Effector memory CD8-positive, alpha-beta T cell (primary cell): ENCODE measurements at regions not wholly inside any gene's neighbourhood (a gene's known extent, or its start where the extent isn't known, plus 50 kb on each side); places are given as distances from the start of the nearest gene placed in this dataset.
"Not testable (repeated sequence)": the region's sequence is repeated elsewhere in the genome, so short reads cannot be mapped to it uniquely, and the experiment has no call there.

Experiments
- ATAC-seq: fragments of 150-1000 bp; cut with Tn5 transposase; replicated peaks from 2 replicates; pipeline ENCODE4 v1.10.0; 2021; ENCODE audit warnings: mild to moderate bottlenecking, moderate library complexity
- DNase-seq, 3 experiments: peaks; one replicate each; pipeline ENCODE4 v3.0.0; 2021
- H3K27ac Mint-ChIP-seq, 2 donors: one replicate each; pipeline ENCODE4 v1.8.0; 2022; ENCODE audit warnings: mild to moderate bottlenecking in 2 of 2, mixed read lengths in 2 of 2, moderate library complexity in 2 of 2
- H3K27me3 Mint-ChIP-seq, 2 donors: one replicate each; pipeline ENCODE4 v1.8.0; 2022; ENCODE audit warnings: mixed read lengths in 2 of 2
- H3K36me3 Mint-ChIP-seq: one replicate; pipeline ENCODE4 v1.8.0; 2022; ENCODE audit warnings: mild to moderate bottlenecking, moderate library complexity, mixed read lengths; ENCODE audit not compliant: insufficient read depth
- H3K4me1 Mint-ChIP-seq, 2 donors: one replicate each; pipeline ENCODE4 v1.8.0; 2022; ENCODE audit warnings: low read depth in 2 of 2, mixed read lengths in 2 of 2
- H3K4me3 Mint-ChIP-seq, 2 donors: one replicate each; pipeline ENCODE4 v1.8.0; 2022; ENCODE audit warnings: mild to moderate bottlenecking in 2 of 2, mixed read lengths in 2 of 2, moderate library complexity in 2 of 2
- H3K9me3 Mint-ChIP-seq, 2 donors: one replicate each; pipeline ENCODE4 v1.8.0; 2022; ENCODE audit warnings: mixed read lengths in 2 of 2

DNA sequence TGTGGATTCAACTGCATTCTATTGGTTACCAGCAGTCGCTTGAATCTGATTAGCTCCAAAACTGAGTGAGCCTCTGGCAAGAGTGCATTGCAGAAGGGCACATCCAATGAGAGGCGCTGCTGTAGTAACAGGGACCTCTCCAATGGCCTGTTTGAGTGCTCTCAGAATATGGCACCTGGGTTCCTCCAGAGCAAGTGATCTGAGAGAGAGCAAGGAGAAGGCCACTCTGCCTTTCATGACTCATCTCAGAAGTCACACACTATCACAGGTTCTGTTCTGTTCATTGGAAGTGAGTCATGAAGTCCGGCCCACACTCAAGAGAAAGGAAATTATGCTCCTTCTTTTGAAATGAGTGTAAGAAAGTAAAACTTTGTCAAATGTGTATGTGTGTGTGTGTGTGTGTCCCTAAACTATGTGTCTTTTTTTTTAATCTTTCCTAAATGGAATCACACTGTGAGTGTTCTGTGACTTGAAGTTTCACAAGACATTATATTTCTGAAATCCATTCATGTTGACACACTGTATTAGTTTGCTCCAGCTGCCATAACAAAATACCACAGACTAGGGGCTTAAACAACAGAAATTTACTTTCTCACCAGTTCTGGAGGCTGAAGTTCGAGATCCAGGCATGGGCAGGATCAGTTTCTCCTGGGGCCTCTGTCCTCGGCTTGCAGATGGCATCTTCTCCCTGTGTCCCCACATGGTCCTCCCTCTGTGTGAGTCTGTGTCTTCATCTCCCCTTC, 138.3 kb upstream of the CDYL start:
- Mint-ChIP-seq H3K4me3 (no peak overlapping the region), H3K4me1 (no peaks in the 10 kb centered on the region), H3K36me3 (no peaks in the 10 kb centered on the region), H3K27me3 (peaks cover 20 to 26% of the 10 kb centered on the region in 2 donors), H3K27ac (peak overlapping the region in 1 of 2 donors; percentile 23), H3K9me3 (no peaks in the 10 kb centered on the region)
- no peak for ATAC-seq
- no peak for DNase-seq

DNA sequence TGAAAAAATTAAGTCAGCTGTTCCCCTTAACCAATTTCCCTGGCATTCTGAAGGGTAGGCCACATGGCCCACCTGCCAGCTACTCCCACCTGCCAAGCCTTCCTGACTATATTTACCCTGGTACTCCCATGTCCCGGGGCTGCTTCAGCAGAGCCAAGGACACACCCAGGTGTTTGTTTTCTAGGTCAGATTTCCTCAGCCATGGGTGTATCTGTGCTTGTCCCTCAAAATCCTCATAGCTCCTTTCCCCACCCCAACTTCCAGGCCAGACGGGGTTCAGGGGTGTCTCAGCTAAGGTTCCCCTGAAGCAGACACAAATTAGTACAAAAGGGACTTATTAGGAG, 139.4 kb upstream of the CDYL start:
- DNase-seq (no peak), ATAC-seq (no peak)
- H3K4me1 Mint-ChIP-seq, result no peaks in the 10 kb centered on the region
- H3K27me3 Mint-ChIP-seq, result peaks cover 16 to 23% of the 10 kb centered on the region in 2 donors
- no peak overlapping the region for H3K4me3 Mint-ChIP-seq
- H3K27ac Mint-ChIP-seq, result no peak overlapping the region
- H3K9me3 Mint-ChIP-seq, result no peaks in the 10 kb centered on the region
- no peaks in the 10 kb centered on the region for H3K36me3 Mint-ChIP-seq

DNA sequence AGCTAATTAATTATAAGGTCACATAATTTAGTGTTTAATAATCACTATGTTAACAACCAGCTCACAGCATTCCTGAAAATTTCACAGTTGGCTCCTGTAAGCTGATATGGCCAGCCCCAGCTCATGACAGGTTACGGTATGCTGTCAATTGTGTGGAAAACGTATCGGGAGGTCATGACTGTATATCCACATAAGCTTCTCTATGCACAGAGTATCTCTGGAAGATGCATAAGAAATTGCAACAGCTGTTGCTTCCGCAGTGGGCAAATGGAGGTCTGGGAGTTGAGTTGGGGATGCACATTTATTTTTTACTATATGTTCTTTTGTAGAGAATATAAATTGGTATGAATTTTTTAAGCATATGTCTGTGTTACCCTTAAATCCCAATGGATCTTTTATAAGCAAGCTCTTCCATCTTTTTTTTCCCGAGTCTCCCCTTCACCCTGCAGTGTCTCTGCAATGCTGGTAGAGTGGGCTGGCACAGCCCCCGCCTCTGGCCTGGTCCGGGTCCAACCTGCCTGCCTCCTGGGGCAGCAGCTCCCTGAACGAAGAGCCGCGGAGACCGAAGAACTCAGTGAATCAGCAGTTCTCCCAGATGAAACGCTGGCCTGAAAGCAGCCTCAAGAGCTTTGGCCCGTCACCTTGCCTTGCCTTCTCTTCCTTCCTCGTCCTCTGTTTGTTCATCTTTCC, 139.9 kb upstream of the CDYL start:
- no peak for DNase-seq
- no peak overlapping the region for H3K4me3 Mint-ChIP-seq
- H3K36me3 Mint-ChIP-seq, result no peaks in the 10 kb centered on the region
- peaks cover 14 to 23% of the 10 kb centered on the region in 2 donors for H3K27me3 Mint-ChIP-seq
- no peak overlapping the region for H3K27ac Mint-ChIP-seq
- no peak for ATAC-seq
- H3K4me1 Mint-ChIP-seq, result no peaks in the 10 kb centered on the region
- H3K9me3 Mint-ChIP-seq, result no peaks in the 10 kb centered on the region

DNA sequence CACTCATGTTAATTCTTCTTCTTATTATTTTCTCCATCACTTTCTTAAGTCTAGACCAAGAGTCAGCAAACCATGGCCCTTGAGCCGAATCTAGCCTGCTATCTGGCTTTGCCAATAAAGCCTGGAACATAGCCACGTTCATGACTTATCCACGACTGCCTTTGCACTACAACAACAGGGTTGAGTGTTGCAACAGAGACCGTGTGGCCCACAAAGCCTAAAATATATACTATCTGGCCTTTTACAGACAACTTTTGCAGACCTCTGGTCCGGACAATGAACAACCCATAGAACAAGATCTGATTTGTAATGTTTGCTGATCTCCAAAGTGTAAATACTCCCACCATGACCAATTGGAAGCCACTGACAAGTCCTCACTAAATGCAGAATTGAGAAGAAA, 140.5 kb upstream of the CDYL start:
- Mint-ChIP-seq H3K9me3 (no peaks in the 10 kb centered on the region), H3K4me1 (no peaks in the 10 kb centered on the region), H3K4me3 (no peak overlapping the region), H3K36me3 (no peaks in the 10 kb centered on the region), H3K27me3 (peaks cover 14 to 22% of the 10 kb centered on the region in 2 donors), H3K27ac (no peak overlapping the region)
- no peak for DNase-seq
- no peak for ATAC-seq

DNA sequence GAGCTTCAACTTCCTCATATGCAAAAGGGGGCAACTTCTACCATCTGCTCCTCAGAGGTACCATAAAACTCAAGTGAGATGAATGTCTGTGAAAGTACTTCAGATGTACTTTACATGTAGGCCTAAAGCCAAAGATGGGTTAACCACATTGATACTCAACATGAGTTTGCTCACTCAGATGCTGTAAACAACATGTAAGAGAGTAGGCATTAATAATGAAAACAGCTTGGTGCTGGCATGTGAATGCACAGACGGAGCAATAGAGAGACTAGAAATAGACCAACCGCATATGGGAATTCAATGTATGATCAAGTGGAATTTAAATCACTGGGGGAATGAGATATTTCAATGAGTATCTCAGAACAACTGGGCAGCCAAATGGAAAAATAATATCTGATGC, 143.8 kb upstream of the CDYL start:
- H3K27ac Mint-ChIP-seq, result no peak overlapping the region
- no peak overlapping the region for H3K4me3 Mint-ChIP-seq
- DNase-seq (no peak), ATAC-seq (no peak)
- no peaks in the 10 kb centered on the region for H3K36me3 Mint-ChIP-seq
- no peaks in the 10 kb centered on the region for H3K27me3 Mint-ChIP-seq
- H3K9me3 Mint-ChIP-seq, result peaks cover 0 to 2% of the 10 kb centered on the region in 2 donors
- H3K4me1 Mint-ChIP-seq, result no peaks in the 10 kb centered on the region

DNA sequence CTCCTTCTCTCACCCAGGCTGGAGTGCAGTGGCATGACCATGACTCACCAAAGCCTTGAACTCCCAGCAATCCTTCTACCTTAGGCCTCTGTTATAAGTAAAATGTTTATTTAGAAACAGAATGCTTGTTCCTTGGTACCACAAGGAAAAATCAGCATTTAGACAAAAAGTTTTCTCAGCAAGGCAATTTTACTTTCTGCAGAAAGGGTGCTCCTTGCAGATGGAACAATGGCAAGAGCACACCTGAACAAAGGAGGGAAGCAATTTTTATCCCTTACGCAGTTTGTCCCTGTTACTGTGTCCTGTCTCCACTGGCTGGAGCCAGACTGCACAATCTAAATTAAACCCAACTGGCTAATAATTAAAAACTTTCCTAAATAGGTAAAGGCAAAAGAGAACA, 146.4 kb upstream of the CDYL start:
- H3K9me3 Mint-ChIP-seq, DNase-seq, H3K27ac Mint-ChIP-seq, H3K36me3 Mint-ChIP-seq, H3K27me3 Mint-ChIP-seq, H3K4me3 Mint-ChIP-seq, ATAC-seq, H3K4me1 Mint-ChIP-seq: not testable (repeated sequence)

DNA sequence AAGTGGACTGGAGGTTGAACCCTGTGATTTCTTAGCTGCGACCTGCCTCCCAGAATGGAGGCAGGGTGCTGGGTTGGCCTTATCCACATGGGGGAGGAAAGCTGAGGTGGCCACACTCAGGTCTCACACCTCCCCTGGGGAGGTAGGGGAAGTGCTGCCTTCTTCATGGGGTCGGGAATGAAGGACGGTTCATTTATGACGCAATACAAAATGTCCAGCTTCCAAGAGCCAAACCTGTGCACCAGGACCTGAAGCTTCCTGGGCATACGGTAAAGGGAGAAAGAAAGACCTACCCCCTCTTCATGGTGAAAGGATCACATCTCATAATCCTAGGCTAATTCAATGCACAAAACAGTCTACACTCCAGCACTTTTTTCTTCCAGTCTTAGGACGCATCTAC, 150.6 kb upstream of the CDYL start:
- DNase-seq (no peak), ATAC-seq (no peak)
- peaks cover 0 to 2% of the 10 kb centered on the region in 2 donors for H3K9me3 Mint-ChIP-seq
- no peaks in the 10 kb centered on the region for H3K36me3 Mint-ChIP-seq
- no peaks in the 10 kb centered on the region for H3K27me3 Mint-ChIP-seq
- H3K4me1 Mint-ChIP-seq, result no peaks in the 10 kb centered on the region
- no peak overlapping the region for H3K27ac Mint-ChIP-seq
- no peak overlapping the region for H3K4me3 Mint-ChIP-seq

DNA sequence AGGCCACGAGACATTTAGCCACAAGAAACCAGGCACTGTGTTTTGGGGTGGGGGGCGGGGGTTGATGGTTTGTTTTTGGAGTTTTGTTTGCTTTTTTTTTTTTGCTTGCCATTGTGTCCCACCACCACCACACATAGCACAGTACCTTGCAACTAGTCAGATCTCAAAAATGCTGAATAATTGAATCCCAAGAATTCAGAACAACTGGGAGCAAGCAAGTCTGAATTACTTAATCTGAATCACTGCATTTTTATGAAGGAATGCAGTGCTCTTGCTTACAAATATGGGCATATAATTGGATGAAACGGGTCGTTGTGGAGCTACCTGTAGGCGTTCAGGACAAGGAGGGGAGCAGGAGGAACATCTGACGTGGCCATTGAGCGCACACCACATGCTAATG, 151.5 kb upstream of the CDYL start:
- H3K4me1 Mint-ChIP-seq, result no peaks in the 10 kb centered on the region
- no peak overlapping the region for H3K4me3 Mint-ChIP-seq
- H3K27me3 Mint-ChIP-seq, result no peaks in the 10 kb centered on the region
- no peak overlapping the region for H3K27ac Mint-ChIP-seq
- DNase-seq (no peak), ATAC-seq (no peak)
- no peaks in the 10 kb centered on the region for H3K36me3 Mint-ChIP-seq
- peaks cover 0 to 2% of the 10 kb centered on the region in 2 donors for H3K9me3 Mint-ChIP-seq

DNA sequence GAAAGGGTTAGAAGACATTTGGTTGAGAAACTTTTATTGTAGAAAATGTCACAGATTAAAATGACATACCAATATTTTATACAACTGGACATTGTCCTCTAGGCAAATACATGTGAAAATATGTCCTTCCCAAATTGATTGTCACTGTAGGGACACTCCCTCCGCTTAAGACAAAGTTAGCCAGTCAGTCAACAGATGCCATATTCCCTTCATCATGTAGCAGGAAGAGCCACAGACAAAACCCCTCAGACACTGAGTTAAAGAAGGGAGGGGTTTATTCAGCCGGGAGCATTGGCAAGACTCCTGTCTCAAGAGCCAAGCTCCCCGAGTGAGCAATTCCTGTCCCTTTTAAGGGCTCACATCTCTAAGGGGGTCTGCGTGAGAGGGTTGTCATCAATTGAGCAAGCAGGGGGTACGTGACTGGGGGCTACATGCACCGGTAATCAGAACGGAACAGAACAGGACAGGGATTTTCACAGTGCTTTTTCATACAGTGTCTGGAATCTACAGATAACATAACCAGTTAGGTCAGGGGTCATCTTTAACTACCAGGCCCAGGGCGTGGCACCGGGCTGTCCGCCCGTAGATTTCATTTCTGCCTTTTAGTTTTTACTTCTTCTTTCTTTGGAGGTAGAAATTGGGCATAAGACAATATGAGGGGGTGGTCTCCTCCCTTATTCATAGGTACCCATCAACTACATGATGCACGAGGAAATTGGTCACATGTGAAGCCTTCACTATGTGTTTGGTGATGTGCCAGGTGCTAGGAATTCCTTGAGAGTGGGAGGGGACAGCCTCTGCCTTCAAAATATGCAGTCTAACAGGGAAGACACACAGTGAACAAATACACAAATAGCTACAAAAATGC, 155.7 kb upstream of the CDYL start:
- no peaks in the 10 kb centered on the region for H3K4me1 Mint-ChIP-seq
- ATAC-seq (no peak), DNase-seq (no peak)
- H3K9me3 Mint-ChIP-seq, result no peaks in the 10 kb centered on the region
- peaks cover 7 to 16% of the 10 kb centered on the region in 2 donors for H3K27me3 Mint-ChIP-seq
- no peak overlapping the region for H3K4me3 Mint-ChIP-seq
- no peaks in the 10 kb centered on the region for H3K36me3 Mint-ChIP-seq
- no peak overlapping the region for H3K27ac Mint-ChIP-seq

DNA sequence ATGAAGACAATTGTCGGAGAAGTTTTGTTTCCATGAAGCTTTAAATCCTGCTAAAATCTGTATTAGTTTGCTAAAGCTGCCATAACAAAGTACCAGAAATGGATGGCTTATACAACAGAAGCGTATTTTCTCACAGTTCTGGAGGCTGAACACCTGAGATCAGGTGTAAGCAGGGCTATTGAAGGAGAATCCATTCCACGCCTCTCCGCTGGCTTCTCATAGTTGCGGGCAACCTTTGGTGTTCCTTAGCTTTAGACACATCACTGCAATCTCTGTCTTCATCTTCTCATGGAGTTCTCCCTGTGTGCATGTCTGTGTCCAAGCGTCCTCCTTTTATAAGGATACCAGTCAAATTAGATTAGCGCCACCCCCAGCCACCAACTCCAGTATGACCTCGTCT, 159.9 kb upstream of the CDYL start:
- Mint-ChIP-seq H3K9me3 (no peaks in the 10 kb centered on the region), H3K27me3 (peaks cover 12 to 32% of the 10 kb centered on the region in 2 donors), H3K4me3 (no peak overlapping the region), H3K27ac (no peak overlapping the region), H3K36me3 (no peaks in the 10 kb centered on the region), H3K4me1 (peaks cover 9 to 16% of the 10 kb centered on the region in 2 donors)
- DNase-seq (no peak), ATAC-seq (no peak)

DNA sequence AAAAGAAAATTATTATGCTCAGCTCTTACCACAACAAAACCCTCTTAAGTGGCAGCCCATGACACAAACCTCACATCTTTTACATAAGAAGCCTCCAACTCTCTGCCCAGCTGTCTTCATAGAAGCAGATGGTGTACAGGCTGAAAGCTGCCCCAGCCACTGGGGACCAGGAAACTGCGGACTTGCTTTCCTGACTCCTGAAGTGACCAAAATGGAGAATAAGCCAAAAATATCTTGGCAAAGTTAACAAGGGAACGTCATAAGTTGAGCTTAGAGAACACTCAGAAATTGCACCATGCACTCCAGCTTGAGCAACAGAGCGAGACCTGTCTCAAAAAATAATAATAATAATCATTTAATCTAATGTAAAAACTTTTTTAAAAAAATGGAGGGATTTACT, 160.3 kb upstream of the CDYL start:
- Mint-ChIP-seq H3K27me3 (peaks cover 12 to 32% of the 10 kb centered on the region in 2 donors), H3K4me1 (peaks cover 12 to 21% of the 10 kb centered on the region in 2 donors), H3K4me3 (no peak overlapping the region), H3K9me3 (no peaks in the 10 kb centered on the region), H3K36me3 (no peaks in the 10 kb centered on the region), H3K27ac (no peak overlapping the region)
- DNase-seq (no peak), ATAC-seq (no peak)

DNA sequence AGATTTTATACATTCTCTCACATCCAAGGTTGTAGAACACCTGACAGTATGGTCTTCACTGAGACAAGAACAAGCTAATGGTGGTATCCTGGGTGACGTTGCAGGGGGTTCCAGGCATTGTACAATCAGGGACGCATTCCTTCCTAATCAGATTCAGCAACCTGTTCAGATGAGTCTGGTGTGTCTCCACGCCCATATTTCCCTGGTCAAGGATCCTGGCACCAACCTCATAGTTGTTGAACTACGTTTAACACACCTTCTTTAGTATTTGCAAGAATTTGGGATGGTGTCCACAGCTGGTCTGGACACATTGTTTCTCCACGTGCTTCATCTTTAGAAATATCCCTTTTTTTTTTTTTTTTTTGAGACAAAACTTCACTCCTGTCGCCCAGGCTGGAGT, 161.0 kb upstream of the CDYL start:
- H3K9me3 Mint-ChIP-seq, result no peaks in the 10 kb centered on the region
- peaks cover 13 to 27% of the 10 kb centered on the region in 2 donors for H3K4me1 Mint-ChIP-seq
- H3K27me3 Mint-ChIP-seq, result peaks cover 12 to 32% of the 10 kb centered on the region in 2 donors
- no peak for DNase-seq
- no peak overlapping the region for H3K4me3 Mint-ChIP-seq
- H3K27ac Mint-ChIP-seq, result no peak overlapping the region
- ATAC-seq, result no peak
- H3K36me3 Mint-ChIP-seq, result no peaks in the 10 kb centered on the region

DNA sequence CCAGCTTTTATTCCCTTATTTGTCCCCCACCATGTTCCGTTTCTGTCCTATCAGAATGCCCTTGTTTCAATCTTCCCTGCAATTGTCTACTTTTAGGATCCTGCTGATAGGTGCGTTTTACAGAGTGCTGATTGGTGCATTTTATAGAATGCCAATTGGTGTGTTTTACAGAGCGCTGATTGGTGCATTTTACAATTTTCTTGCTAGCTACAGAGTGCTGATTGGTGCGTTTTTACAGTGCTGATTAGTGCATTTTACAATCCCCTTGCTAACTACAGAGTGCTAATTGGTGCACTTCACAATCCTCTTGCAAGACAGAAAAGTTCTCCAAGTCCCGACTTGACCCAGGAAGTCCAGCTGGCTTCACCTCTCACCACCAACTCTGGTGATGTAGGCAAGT, 161.6 kb upstream of the CDYL start:
- DNase-seq, result no peak
- Mint-ChIP-seq H3K9me3 (no peaks in the 10 kb centered on the region), H3K4me1 (peaks cover 13 to 30% of the 10 kb centered on the region in 2 donors), H3K4me3 (no peak overlapping the region), H3K27ac (no peak overlapping the region), H3K36me3 (no peaks in the 10 kb centered on the region), H3K27me3 (peaks cover 12 to 32% of the 10 kb centered on the region in 2 donors)
- ATAC-seq, result no peak
